ENCODE measurements at regions not wholly inside any gene's neighbourhood (a gene's known extent, or its start where the extent isn't known, plus 50 kb on each side); places are given as distances from the start of the nearest gene placed in this dataset.
A peak's percentile ranks its signal among the peaks of the same experiment; 100 is the strongest.

GRCh38 chr6:138690975-138691594, 82.5 kb upstream of the CCDC28A start:
- 0 out of 5 replicates have a peak, but pooled peaks cover 0 to 5% of the 10 kb centered on the region in 2 experiments for H3K27me3 ChIP-seq (ENCODE audit: control insufficient read depth in 1 of 2, insufficient read depth in 2 of 2, low read length in 2 of 2)
- peak overlapping the region; percentile 88 for H2AFZ ChIP-seq (ENCODE audit: low read length)
- H3K79me2 ChIP-seq (ENCODE audit: insufficient read depth, low read length), result no peaks in the 10 kb centered on the region
- FAIRE-seq, result no peak
- H3K9ac ChIP-seq (ENCODE audit: insufficient read depth, low read depth, low read length), result peak overlapping the region; percentile 75; the same call in 1 of the 2 replicates
- no peak for TF ChIP-seq ZFP91 (CRISPR knock-in tag; IDR thresholded peaks at IDR 0.05; ENCODE audit: borderline replicate concordance)
- no peak for TF ChIP-seq HES4 (CRISPR knock-in tag; IDR thresholded peaks at IDR 0.05; ENCODE audit: borderline replicate concordance)
- no peak for TF ChIP-seq ZBTB14 (CRISPR knock-in tag; IDR thresholded peaks at IDR 0.05)
- no peak; the same call in 1 of the 2 replicates for TF ChIP-seq CEBPG (CRISPR knock-in tag; IDR thresholded peaks at IDR 0.05)
- TF ChIP-seq MED1 (CRISPR knock-in tag; IDR thresholded peaks at IDR 0.05), result 0 out of 2 replicates have a peak, but pooled peaks have one; percentile 10
- TF ChIP-seq ATF4 (CRISPR knock-in tag; IDR thresholded peaks at IDR 0.05), result peak in 1 of 2 experiments; percentile 92; a peak in 1 of 4 replicates
- no peak for TF ChIP-seq ZUFSP (CRISPR knock-in tag; IDR thresholded peaks at IDR 0.05; ENCODE audit: borderline replicate concordance)
- TF ChIP-seq GMEB1 (CRISPR knock-in tag; IDR thresholded peaks at IDR 0.05; ENCODE audit: borderline replicate concordance), result no peak
- no peak for TF ChIP-seq ZNF709 (CRISPR knock-in tag; IDR thresholded peaks at IDR 0.05)
- no peak for TF ChIP-seq ZFP1 (CRISPR knock-in tag; IDR thresholded peaks at IDR 0.05)
- TF ChIP-seq ZNF12 (CRISPR knock-in tag; IDR thresholded peaks at IDR 0.05), result 0 out of 2 replicates have a peak, but pooled peaks have one; percentile 32
- no peaks in the 10 kb centered on the region for H3K36me3 ChIP-seq (replicated peaks in 1 of 2; ENCODE audit: control insufficient read depth in 1 of 2, insufficient read depth in 2 of 2, low read length in 2 of 2)
- peak overlapping the region; percentile 87 to 94 (median 90); a peak in 5 of 6 replicates for H3K4me3 ChIP-seq (replicated peaks in 1 of 3; ENCODE audit: insufficient read depth in 1 of 3, low read depth in 2 of 3, low read length in 3 of 3)
- in situ Hi-C loops (cut with HindIII; ENCODE audit: extremely low pct_ligation_motif_present, low pct_unique_long_range_greater_than_20kb) (loop anchor here (5.0 to 25.0 kb wide), 2 partner anchors 76 to 671 kb away; partner anchors contain the start of gene CITED2), intact Hi-C loops (cut with micrococcal nuclease; ENCODE audit: unreplicated experiment) (loop anchor here (5.0 kb wide), 1 partner anchor 671 kb away; no protein-coding TSS in a partner anchor)
- BruUV-seq (replicated peaks), result TSS peak; percentile 52
- peak overlapping the region; percentile 87 for H3K4me2 ChIP-seq (ENCODE audit: low read depth, low read length)
- peaks cover 20% of the 10 kb centered on the region for H3K4me1 ChIP-seq (ENCODE audit: insufficient read depth, low read length)
- no peak for DNase-seq (ENCODE audit: low spot score)
- no peaks in the 10 kb centered on the region for H4K20me1 ChIP-seq (ENCODE audit: insufficient read depth, low read length)
- CTCF ChIA-PET (ENCODE audit: low intra/inter-chr PET ratio, low total read pairs), result interaction anchor here (1.3 to 3.3 kb wide), 2 partner anchors 35 to 75 kb away, joined by 3 to 23 read pairs; no protein-coding TSS in a partner anchor
- 88% methylated on average over 11 of the region's 11 CpGs for WGBS (ENCODE audit: low lambda C conversion rate)
- ATAC-seq, result no peak
- POLR2A ChIA-PET, result interaction anchor here (0.9 to 2.0 kb wide), 2 partner anchors 82 to 118 kb away, joined by 4 to 6 read pairs; partner anchors contain the start of gene CCDC28A
- H3K9me3 ChIP-seq (ENCODE audit: low read length), result no peaks in the 10 kb centered on the region
- H3K27ac ChIP-seq (ENCODE audit: extremely low read length, insufficient read depth, low read length), result no peak overlapping the region
